ENCODE measurements at regions not wholly inside any gene's neighbourhood (a gene's known extent, or its start where the extent isn't known, plus 50 kb on each side); places are given as distances from the start of the nearest gene placed in this dataset.

GRCh38 chr5:125497651-125498050, 751.2 kb upstream of the ZNF608 start:
- Histone ChIP-seq H3K36me3 (ENCODE audit: control insufficient read depth in 1 of 2, insufficient read depth in 2 of 2, low read length in 1 of 2) (no peaks in the 10 kb centered on the region), H3K27ac (ENCODE audit: low read depth in 1 of 2, low read length in 2 of 2) (no peak overlapping the region), H3K4me1 (ENCODE audit: control insufficient read depth in 1 of 2, insufficient read depth in 2 of 2, low read length in 2 of 2) (no peaks in the 10 kb centered on the region), H3K27me3 (ENCODE audit: control insufficient read depth in 1 of 2, insufficient read depth in 2 of 2, low read length in 1 of 2) (no peaks in the 10 kb centered on the region), H3K4me3 (ENCODE audit: low read length in 2 of 2) (no peak overlapping the region), H3K9me3 (ENCODE audit: control insufficient read depth, low read length) (no peaks in the 10 kb centered on the region)
- 69 to 76% methylated on average over 2 of the region's 2 CpGs for WGBS, 2 donors
- no peak for DNase-seq
- intact Hi-C loops (cut with DNase I): no loop called here
- no peak for ATAC-seq (ENCODE audit: low FRiP score)

- no peak for ATAC-seq (ENCODE audit: low FRiP score)
- Histone ChIP-seq H3K27me3 (ENCODE audit: control insufficient read depth in 1 of 2, insufficient read depth in 2 of 2, low read length in 1 of 2) (no peaks in the 10 kb centered on the region), H3K4me1 (ENCODE audit: control insufficient read depth in 1 of 2, insufficient read depth in 2 of 2, low read length in 2 of 2) (no peaks in the 10 kb centered on the region), H3K27ac (ENCODE audit: low read depth in 1 of 2, low read length in 2 of 2) (no peak overlapping the region), H3K36me3 (ENCODE audit: control insufficient read depth in 1 of 2, insufficient read depth in 2 of 2, low read length in 1 of 2) (no peaks in the 10 kb centered on the region), H3K4me3 (ENCODE audit: low read length in 2 of 2) (no peak overlapping the region), H3K9me3 (ENCODE audit: control insufficient read depth, low read length) (no peaks in the 10 kb centered on the region)
- WGBS, 2 donors: 15 to 24% methylated on average over 2 of the region's 2 CpGs
- intact Hi-C loops (cut with DNase I): no loop called here
- no peak for DNase-seq
Measured at GRCh38 chr5:125499636-125500332, 753.3 kb upstream of the ZNF608 start.

GRCh38 chr5:125501396-125501795, 755.0 kb upstream of the ZNF608 start:
- Histone ChIP-seq H3K27ac (ENCODE audit: low read depth in 1 of 2, low read length in 2 of 2) (no peak overlapping the region), H3K9me3 (ENCODE audit: control insufficient read depth, low read length) (no peaks in the 10 kb centered on the region), H3K4me1 (ENCODE audit: control insufficient read depth in 1 of 2, insufficient read depth in 2 of 2, low read length in 2 of 2) (no peaks in the 10 kb centered on the region), H3K27me3 (ENCODE audit: control insufficient read depth in 1 of 2, insufficient read depth in 2 of 2, low read length in 1 of 2) (no peaks in the 10 kb centered on the region), H3K36me3 (ENCODE audit: control insufficient read depth in 1 of 2, insufficient read depth in 2 of 2, low read length in 1 of 2) (no peaks in the 10 kb centered on the region), H3K4me3 (ENCODE audit: low read length in 2 of 2) (no peak overlapping the region)
- ATAC-seq (ENCODE audit: low FRiP score): no peak
- no peak for DNase-seq
- 2 to 22% methylated on average over 2 of the region's 2 CpGs for WGBS, 2 donors
- intact Hi-C loops (cut with DNase I): no loop called here

GRCh38 chr5:125503946-125504345, 757.5 kb upstream of the ZNF608 start:
- Histone ChIP-seq H3K9me3 (ENCODE audit: control insufficient read depth, low read length) (no peaks in the 10 kb centered on the region), H3K4me1 (ENCODE audit: control insufficient read depth in 1 of 2, insufficient read depth in 2 of 2, low read length in 2 of 2) (no peaks in the 10 kb centered on the region), H3K27ac (ENCODE audit: low read depth in 1 of 2, low read length in 2 of 2) (no peak overlapping the region), H3K36me3 (ENCODE audit: control insufficient read depth in 1 of 2, insufficient read depth in 2 of 2, low read length in 1 of 2) (no peaks in the 10 kb centered on the region), H3K27me3 (ENCODE audit: control insufficient read depth in 1 of 2, insufficient read depth in 2 of 2, low read length in 1 of 2) (no peaks in the 10 kb centered on the region), H3K4me3 (ENCODE audit: low read length in 2 of 2) (no peak overlapping the region)
- no peak for ATAC-seq (ENCODE audit: low FRiP score)
- DNase-seq: no peak
- 81 to 89% methylated on average over 5 of the region's 5 CpGs for WGBS, 2 donors
- intact Hi-C loops (cut with DNase I): no loop called here

- intact Hi-C loops (cut with DNase I): no loop called here
- ATAC-seq (ENCODE audit: low FRiP score): no peak
- WGBS, 2 donors: 91 to 92% methylated on average over 3 of the region's 3 CpGs
Measured at GRCh38 chr5:125505115-125505514, 758.7 kb upstream of the ZNF608 start.

GRCh38 chr5:125506124-125506523, 759.7 kb upstream of the ZNF608 start:
- ATAC-seq (ENCODE audit: low FRiP score) (no peak), DNase-seq (no peak)
- intact Hi-C loops (cut with DNase I): no loop called here
- WGBS, 2 donors: 88 to 90% methylated on average over 3 of the region's 3 CpGs
- H3K27me3 ChIP-seq (ENCODE audit: control insufficient read depth in 1 of 2, insufficient read depth in 2 of 2, low read length in 1 of 2): no peaks in the 10 kb centered on the region
- H3K36me3 ChIP-seq (ENCODE audit: control insufficient read depth in 1 of 2, insufficient read depth in 2 of 2, low read length in 1 of 2): no peaks in the 10 kb centered on the region
- H3K4me3 ChIP-seq (ENCODE audit: low read length in 2 of 2): no peak overlapping the region
- no peaks in the 10 kb centered on the region for H3K4me1 ChIP-seq (ENCODE audit: control insufficient read depth in 1 of 2, insufficient read depth in 2 of 2, low read length in 2 of 2)
- no peak overlapping the region for H3K27ac ChIP-seq (ENCODE audit: low read depth in 1 of 2, low read length in 2 of 2)
- no peaks in the 10 kb centered on the region for H3K9me3 ChIP-seq (ENCODE audit: control insufficient read depth, low read length)

More at GRCh38 chr5:125505115-125505514, 758.7 kb upstream of the ZNF608 start:
- no peak overlapping the region for H3K27ac ChIP-seq (ENCODE audit: low read depth in 1 of 2, low read length in 2 of 2)
- no peak for DNase-seq
- H3K9me3 ChIP-seq (ENCODE audit: control insufficient read depth, low read length): no peaks in the 10 kb centered on the region
- H3K4me3 ChIP-seq (ENCODE audit: low read length in 2 of 2): no peak overlapping the region
- H3K36me3 ChIP-seq (ENCODE audit: control insufficient read depth in 1 of 2, insufficient read depth in 2 of 2, low read length in 1 of 2): no peaks in the 10 kb centered on the region
- H3K4me1 ChIP-seq (ENCODE audit: control insufficient read depth in 1 of 2, insufficient read depth in 2 of 2, low read length in 2 of 2): no peaks in the 10 kb centered on the region
- H3K27me3 ChIP-seq (ENCODE audit: control insufficient read depth in 1 of 2, insufficient read depth in 2 of 2, low read length in 1 of 2): no peaks in the 10 kb centered on the region

GRCh38 chr5:125508225-125508624, 761.8 kb upstream of the ZNF608 start:
- ATAC-seq (ENCODE audit: low FRiP score): no peak
- H3K9me3 ChIP-seq (ENCODE audit: control insufficient read depth, low read length): no peaks in the 10 kb centered on the region
- no peaks in the 10 kb centered on the region for H3K27me3 ChIP-seq (ENCODE audit: control insufficient read depth in 1 of 2, insufficient read depth in 2 of 2, low read length in 1 of 2)
- no peaks in the 10 kb centered on the region for H3K4me1 ChIP-seq (ENCODE audit: control insufficient read depth in 1 of 2, insufficient read depth in 2 of 2, low read length in 2 of 2)
- intact Hi-C loops (cut with DNase I): no loop called here
- no peak overlapping the region for H3K27ac ChIP-seq (ENCODE audit: low read depth in 1 of 2, low read length in 2 of 2)
- WGBS, 2 donors: 98 to 99% methylated on average over 1 of the region's 1 CpG
- no peaks in the 10 kb centered on the region for H3K36me3 ChIP-seq (ENCODE audit: control insufficient read depth in 1 of 2, insufficient read depth in 2 of 2, low read length in 1 of 2)
- H3K4me3 ChIP-seq (ENCODE audit: low read length in 2 of 2): no peak overlapping the region
- DNase-seq: no peak

- Histone ChIP-seq H3K4me1 (ENCODE audit: control insufficient read depth in 1 of 2, insufficient read depth in 2 of 2, low read length in 2 of 2) (no peaks in the 10 kb centered on the region), H3K27ac (ENCODE audit: low read depth in 1 of 2, low read length in 2 of 2) (no peak overlapping the region), H3K9me3 (ENCODE audit: control insufficient read depth, low read length) (no peaks in the 10 kb centered on the region), H3K27me3 (ENCODE audit: control insufficient read depth in 1 of 2, insufficient read depth in 2 of 2, low read length in 1 of 2) (no peaks in the 10 kb centered on the region), H3K36me3 (ENCODE audit: control insufficient read depth in 1 of 2, insufficient read depth in 2 of 2, low read length in 1 of 2) (no peaks in the 10 kb centered on the region), H3K4me3 (ENCODE audit: low read length in 2 of 2) (no peak overlapping the region)
- DNase-seq: no peak
- ATAC-seq (ENCODE audit: low FRiP score): no peak
- intact Hi-C loops (cut with DNase I): no loop called here
Measured at GRCh38 chr5:125510651-125511050, 764.2 kb upstream of the ZNF608 start.

GRCh38 chr5:125517973-125518550, 771.6 kb upstream of the ZNF608 start:
- H3K4me3 ChIP-seq (ENCODE audit: low read length in 2 of 2): no peak overlapping the region
- H3K36me3 ChIP-seq (ENCODE audit: control insufficient read depth in 1 of 2, insufficient read depth in 2 of 2, low read length in 1 of 2): no peaks in the 10 kb centered on the region
- ATAC-seq (ENCODE audit: low FRiP score) (no peak), DNase-seq (no peak)
- intact Hi-C loops (cut with DNase I): no loop called here
- no peaks in the 10 kb centered on the region for H3K27me3 ChIP-seq (ENCODE audit: control insufficient read depth in 1 of 2, insufficient read depth in 2 of 2, low read length in 1 of 2)
- 85% methylated on average over 3 of the region's 3 CpGs for WGBS, 2 donors
- H3K9me3 ChIP-seq (ENCODE audit: control insufficient read depth, low read length): peaks cover 1% of the 10 kb centered on the region
- H3K4me1 ChIP-seq (ENCODE audit: control insufficient read depth in 1 of 2, insufficient read depth in 2 of 2, low read length in 2 of 2): no peaks in the 10 kb centered on the region
- H3K27ac ChIP-seq (ENCODE audit: low read depth in 1 of 2, low read length in 2 of 2): no peak overlapping the region
